ENCODE measurements at regions not wholly inside any gene's neighbourhood (a gene's known extent, or its start where the extent isn't known, plus 50 kb on each side); places are given as distances from the start of the nearest gene placed in this dataset.
"Not testable (repeated sequence)": the region's sequence is repeated elsewhere in the genome, so short reads cannot be mapped to it uniquely, and the experiment has no call there.

DNA sequence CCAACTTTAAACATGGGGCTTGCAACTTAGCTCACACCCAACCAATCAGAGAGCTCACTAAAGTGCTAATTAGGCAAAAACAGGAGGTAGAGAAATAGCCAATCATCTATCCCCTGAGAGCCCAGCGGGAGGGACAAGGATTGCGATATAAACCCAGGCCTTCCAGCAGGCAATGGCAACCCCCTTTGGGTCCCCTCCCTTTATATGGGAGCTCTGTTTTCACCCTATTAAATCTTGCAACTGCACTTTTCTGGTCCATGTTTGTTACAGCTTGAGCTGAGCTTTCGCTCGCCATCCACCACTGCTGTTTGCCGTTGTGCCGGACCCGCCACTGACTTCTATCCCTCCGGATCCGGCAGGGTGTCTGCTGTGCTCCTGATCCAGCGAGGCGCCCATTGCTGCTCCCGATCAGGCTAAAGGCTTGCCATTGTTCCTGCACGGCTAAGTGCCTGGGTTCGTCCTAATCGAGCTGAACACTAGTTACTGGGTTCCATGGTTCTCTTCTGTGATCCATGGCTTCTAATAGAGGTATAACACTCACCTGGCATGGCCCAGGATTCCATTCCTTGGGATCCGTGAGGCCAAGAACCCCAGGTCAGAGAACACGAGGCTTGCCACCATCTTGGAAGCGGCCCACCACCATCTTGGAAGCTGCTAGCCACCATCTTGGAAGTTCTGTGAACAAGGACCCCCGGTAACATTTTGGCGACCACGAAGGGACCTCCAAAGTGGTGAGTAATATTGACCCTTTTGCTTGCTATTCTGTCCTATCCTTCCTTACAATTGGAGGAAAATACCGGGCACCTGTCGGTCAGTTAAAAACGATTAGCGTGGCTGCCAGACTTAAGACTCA lies 161.3 kb upstream of the GCFC2 start:
- FAIRE-seq, result not testable (repeated sequence)

DNA sequence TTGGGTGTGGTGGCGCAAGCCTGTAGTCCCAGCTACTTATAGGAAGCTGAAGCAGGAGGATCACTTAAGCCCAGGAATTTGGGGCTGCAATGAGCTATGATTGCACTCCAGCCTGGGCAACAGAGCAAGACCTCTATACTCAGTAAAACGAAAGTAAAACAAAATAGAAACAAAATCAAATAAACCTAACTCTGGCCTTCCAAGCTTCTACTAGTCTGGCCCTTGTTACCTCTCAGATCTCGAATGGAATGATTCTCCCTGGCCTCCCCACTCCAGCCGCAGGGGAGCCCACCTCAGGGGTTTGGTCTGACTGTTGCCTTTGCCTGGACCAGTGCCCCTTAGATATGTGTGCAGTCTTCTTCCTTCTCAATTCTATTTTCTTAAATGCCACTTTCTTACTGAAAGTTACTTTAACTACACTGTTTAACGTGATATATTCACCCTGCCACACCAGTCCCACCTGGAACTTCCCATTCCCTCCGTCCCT lies 160.0 kb upstream of the GCFC2 start:
- FAIRE-seq, result no peak

DNA sequence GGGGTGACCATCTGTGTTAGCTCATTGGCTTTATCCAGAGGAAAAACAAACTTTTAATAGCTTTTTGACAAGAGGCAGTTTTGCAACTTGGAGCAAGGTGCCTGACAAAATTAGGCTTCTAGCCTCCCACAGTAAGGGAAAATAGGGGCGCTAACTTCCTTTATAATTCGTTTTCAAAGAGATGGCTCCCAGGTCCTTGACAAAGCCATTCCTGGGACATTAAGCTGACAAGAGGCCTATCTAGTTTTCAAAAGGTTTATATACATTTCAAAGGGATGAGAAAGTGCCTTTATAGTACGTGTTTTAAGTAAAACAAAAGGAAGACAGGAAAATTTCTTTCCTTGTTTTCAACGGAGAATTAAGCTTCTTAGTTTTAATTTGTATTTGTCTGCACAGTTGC lies 159.4 kb upstream of the GCFC2 start:
- FAIRE-seq, result no peak

DNA sequence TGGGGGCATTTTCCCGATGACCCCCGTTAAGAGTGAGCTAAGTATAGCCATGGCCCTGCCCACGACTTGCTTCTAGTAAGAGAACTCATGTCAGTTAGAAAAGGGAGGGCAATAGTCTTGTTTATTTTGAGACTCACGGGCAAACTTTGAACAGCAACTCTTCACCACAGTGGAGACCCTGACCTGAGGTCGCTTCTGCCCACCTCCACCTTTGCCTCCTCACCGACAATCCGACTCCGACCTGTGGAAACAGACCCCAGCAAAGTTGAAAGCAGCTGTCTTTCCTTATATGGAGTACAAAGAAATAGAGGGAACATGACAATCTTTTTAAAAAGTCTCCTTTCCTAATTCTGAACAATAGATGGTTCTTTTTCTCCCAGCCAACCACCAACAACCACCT lies 155.0 kb upstream of the GCFC2 start:
- FAIRE-seq, result no peak

DNA sequence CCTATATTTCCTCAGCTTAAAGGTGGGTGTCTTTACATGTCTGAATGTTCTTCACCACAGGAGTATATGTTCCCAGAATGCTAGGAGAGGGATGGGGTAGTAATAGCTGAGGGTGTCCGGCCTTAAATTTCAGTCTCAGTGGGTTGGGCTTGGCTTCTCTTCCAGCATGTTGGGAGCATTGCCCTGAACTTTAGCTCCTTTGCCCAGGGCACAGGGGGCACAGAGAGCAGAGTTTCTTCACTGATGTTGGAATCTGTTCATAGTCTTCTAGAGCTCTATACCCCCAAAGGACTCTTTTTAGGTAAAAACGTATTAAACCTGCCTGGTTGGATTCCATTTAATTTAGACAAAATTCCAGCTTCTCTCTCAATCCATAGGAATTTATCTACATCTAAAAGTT lies 154.4 kb upstream of the GCFC2 start:
- no peak for FAIRE-seq

DNA sequence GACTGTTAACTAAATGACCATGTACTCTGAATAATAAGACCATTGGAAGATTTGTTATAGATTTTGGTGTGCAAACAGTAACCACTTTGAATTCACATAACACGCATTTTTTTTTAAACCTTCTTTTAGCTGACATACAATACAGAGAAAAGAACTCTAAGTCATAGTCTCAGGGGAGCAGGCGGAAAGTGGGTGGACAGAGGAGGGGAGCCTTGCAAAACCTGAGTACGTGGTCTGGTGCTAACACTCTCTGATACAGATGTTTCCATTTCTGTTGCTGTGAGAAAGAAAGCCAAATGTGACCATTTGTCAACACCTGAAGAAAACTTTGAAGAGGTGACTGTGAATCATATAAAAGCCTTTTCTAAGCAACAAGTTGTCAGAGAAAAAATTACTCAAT lies 151.8 kb upstream of the GCFC2 start:
- no peak for FAIRE-seq

DNA sequence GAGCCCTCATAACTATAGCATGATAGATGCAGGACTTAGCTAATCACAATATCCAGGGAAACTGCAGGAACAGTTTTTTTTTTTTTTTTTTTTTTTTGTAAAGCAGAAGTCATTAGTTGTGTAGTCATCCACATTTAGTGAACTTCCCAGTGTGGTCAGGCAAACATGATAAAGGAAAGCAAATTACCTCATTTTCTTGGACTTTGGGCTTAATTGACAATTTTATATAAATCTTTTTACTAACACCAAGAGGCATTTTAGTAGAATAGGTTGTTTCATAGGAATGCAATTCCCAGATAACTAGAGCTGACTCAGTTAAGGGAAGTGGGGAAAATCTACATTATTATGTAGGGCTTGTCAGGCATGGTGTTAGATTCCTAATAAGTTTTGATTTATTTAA lies 142.7 kb upstream of the GCFC2 start:
- no peak for FAIRE-seq

DNA sequence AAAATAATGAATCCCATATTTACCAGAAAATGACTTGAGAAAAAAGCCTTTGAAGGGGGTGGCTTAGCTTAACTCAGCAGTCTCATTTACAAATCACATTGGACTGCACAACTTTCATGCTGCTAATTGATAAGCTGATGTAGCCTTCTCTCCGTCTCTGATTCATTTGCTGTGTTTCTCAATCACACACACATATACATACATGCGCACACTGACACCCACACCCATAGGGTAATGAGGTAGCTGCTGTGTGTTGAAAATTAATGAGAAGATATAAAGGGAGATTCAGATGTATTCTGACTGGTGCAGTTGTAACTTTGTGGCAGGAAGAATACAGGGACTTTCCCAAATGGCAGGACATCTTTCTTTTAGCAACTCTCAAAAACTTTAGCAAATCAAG lies 141.9 kb upstream of the GCFC2 start:
- FAIRE-seq, result no peak

DNA sequence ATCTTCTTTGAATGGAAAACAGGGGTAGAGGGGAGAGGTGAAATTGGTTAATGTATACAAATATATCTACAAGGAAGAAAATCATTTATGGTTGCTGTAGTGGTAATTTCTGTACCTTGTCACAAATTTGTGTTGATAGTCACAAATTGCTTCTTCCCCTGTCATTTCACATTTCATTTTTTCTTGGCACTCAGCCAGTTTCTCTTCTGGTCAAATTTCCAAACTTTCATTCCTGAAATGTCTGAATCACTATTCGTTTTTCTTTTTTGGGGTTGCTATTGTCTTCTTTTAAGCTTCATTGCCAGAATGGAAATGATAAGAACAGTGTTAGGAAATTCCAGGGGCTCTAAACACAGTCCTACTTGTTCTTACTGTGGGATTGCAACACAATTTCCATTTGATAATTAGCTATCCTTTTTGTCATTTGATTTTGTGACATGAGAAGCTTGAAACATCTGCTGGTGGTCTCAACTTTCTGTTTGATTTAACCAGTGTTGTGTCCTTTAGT lies 136.0 kb upstream of the GCFC2 start:
- no peak for FAIRE-seq

DNA sequence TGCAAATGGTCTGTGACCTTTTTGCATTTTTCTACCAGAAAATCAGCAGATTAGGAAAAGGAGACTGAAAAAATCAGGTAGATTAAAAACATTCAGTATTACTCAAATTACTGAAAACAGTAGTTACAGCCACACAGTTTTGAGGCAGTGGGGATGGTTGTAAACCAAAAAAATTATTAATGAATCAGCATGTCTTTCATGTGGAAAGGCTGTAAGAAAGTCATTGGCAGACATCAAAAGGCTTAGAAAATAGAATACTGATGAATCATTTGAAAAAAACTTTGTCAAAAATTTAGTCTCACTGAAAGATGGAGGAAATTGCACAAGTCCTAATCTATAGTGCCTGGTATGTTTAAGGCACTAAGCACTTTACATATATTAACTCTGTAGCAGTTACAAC lies 133.9 kb upstream of the GCFC2 start:
- no peak for FAIRE-seq

DNA sequence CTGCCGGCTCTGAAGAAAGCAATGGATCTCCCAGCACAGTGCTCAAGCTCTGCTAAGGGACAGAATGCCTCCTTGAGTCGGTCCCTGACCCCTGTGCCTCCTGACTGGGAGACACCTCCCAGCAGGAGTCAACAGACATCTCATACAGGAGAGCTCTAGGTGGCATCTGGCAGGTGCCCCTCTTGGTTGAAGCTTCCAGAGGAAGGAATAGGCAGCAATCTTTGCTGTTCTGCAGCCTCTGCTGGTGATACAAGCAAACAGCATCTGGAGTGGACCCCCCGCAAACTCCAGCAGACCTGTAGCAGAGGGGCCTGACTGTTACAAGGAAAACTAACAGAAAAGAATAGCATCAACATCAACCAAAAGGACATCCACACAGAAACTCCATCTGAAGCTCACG lies 123.9 kb upstream of the GCFC2 start:
- FAIRE-seq, result not testable (repeated sequence)

DNA sequence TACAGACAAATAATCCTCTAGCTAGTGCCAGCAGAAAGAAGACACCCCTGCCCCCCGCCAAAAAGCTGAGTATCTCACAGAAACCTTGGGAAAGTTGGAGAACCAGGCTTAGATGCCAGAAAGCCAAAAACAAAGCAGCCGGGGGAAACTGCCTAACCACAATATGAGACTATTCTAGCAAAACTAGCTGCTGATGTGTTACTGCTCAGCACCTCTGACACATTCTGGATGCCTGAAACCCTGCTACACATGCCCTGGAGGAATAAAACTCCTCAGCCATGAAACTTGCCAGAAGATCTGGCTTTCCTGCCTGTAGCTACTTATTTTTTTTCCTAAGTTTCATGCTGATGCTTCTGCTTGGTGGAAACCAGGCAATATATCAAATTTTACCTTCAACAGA lies 122.7 kb upstream of the GCFC2 start:
- FAIRE-seq, result no peak

DNA sequence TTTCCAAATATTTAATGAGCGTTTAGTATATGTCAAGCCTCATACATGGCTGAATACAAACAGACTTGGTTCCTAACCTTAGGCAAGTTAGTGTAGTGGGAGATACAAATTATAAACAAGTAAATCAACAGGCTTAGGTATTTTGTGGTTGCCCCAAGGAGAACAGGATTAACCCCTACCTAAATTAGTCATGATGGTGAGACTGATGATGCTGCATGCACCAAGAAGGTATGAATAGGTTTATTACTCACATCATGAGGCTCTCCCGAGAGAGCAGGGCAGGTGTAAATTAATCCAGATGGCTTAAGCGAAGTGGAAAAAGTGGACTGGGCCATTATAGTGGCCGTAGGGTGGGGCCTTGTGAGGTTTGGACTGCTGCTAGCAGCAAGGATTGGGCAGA lies 118.1 kb upstream of the GCFC2 start:
- no peak for FAIRE-seq

DNA sequence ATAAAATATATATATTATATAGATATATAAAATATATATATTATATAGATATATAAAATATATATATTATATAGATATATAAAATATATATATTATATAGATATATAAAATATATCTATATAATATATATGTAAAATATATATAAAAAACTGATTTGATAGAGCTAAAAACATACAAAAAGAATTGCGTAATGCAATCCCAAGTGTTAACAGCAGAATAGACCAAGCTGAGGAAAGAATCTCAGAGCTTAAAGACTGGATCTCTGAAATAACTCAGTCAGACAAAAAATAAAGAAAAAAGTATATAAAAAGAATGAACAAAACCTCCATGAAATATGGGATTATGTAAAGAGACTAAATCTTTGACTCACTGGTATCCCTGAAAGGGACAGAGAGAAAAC lies 112.8 kb upstream of the GCFC2 start:
- FAIRE-seq, result not testable (repeated sequence)

DNA sequence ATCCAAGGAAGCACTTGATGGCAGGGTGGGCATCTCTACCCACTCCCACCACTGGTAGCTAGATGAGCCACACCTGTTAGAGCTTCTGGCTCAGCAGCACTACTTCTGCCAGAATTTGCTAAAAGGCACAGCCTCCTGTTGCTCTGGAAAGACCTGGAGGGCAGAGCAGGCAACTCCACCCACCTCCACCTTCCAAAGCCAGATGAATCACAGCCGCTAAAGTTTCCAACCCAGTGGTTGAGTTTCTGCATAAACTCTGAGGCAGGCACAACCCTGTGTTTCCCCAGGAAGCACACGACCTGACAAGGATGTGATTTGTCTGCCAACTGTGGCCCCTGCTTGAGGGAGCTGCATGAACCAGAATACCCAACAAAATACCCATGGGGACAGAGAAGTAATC lies 111.6 kb upstream of the GCFC2 start:
- no peak for FAIRE-seq

DNA sequence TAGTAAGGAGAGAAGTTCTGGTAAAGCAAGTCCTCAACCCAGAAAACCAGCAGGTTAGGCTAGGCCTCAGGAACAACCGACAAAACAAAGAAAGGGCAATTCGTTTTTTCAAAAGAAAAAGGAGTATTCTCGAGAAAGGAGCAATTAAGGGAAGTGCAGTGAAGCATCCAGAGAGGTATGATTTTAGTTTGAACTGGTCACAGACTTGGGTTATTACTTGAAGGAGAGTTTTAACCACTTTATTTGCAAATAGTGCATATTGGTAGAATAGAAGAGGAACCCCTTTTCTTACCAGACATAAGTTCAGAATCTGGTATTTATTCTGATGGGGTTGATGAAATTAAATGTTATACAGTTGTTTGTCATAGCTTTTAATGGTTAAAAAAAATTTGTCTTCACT lies 110.0 kb upstream of the GCFC2 start:
- no peak for FAIRE-seq

DNA sequence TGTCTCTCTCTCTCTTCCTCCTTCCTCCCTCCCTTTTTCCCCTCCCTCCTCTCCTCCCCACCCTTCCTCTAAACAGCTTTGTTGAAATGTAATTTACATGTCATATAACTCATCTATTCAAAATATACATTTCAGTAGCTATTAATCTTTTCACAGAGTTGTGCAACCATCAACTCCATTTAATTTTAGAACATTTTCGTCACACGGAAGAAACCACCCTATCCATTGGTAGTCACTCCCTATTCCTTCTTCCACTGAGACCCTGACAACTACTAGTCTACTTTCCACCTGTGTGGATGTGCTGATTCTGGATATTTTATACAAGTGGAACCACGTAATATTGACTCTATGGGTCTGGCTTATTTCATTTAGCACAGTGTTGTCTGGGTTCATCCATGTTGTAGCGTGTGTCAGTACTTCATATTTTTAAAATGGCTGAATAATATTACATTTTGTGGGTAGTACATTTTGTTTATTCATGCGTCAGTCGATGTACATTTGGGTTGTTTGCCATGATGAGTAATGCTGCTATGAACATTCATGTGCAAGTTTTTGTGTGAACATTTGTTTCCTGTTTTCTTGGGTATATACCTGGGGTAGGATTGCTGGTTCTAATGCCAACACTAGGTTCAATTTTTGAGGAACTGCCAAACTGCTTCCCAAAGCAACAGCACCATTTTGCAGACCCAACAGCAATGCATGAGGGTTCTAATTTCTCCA lies 100.1 kb upstream of the GCFC2 start:
- no peak for FAIRE-seq

DNA sequence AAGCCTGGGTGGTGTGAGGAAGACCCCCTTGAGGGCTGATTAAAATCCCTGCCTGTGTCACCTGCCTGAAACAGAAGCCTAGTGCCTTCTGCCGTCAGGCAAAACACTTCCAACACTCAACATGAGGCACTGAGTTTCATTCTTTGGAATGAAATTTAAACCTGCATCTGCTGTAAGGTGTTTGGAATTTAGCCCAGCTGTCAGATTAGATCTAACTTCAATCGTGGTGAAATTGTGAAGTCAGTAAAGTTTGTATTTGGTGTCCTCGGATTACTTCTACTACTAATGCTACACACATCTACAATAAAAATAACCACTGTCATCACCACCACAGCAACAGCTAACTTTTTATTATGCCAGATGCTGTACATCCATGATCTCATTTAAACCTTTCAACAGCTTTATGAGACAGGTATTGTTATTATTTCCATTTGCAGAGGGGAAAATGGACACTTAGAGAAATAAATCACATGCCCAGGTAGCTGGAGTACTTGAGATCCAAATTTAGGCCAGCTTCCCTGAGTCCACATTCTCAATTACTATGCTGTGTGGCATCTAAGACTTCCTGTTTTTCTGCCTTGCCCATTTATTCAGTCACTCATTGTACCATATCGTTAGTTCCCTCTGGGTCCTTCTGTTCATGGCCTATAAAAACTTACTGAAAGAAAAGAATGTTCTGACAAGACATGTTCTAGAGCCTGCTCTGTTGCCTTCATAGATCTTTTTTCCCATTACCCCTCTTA lies 98.2 kb upstream of the GCFC2 start:
- no peak for FAIRE-seq

DNA sequence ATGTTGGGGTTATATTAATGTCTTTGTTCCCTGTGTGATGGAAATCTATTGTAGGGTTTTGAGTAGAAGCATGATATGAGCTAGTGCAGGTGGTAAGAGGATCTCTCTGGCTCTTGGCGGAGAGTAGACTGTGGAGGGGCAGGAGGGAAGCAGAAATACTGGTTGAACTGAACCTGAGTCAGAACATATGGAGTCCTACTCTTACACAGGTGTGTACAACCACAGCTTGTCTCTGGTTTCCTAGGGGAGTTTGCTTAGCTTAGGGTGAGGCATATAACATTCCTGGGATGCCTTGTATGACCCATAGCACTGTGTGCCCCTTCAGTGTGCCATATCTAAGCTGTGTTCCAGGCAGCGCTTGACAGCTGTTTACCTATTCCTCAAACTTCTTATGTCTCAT lies 97.3 kb upstream of the GCFC2 start:
- FAIRE-seq, result no peak

DNA sequence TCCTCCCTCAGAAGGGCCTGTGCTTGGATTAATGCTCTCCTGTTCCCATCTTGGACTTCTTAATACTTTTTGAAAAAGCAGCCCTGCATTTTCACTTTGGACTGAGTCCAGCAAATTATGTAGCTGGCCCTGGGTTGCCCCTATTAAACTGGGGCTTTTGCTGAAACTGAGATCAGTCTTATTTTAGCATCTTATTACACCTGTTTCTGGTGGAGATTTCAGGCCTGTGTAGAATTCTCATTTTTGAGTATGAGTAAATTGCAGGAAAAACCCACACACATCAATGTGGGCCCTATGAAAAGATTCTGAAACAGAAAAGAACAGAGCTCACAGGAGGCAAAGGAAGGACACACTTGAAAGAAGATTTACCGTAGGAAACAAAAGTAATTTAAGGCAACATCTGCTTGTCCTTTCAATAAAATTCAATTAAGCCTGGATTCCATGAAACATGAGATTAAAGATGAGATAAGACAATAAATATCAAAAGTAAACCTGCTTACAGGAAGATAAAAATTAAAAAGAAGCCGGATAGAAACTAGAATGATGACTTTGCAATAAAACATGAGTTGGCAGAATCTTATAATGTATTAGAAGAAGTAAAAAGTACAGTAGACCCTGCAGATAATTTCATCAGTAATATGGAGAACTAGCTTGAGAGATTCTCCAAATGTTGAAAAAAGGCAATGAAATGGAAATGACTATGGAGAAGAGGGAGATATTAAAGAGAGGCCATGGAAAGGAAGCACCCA lies 90.7 kb upstream of the GCFC2 start:
- no peak for FAIRE-seq

DNA sequence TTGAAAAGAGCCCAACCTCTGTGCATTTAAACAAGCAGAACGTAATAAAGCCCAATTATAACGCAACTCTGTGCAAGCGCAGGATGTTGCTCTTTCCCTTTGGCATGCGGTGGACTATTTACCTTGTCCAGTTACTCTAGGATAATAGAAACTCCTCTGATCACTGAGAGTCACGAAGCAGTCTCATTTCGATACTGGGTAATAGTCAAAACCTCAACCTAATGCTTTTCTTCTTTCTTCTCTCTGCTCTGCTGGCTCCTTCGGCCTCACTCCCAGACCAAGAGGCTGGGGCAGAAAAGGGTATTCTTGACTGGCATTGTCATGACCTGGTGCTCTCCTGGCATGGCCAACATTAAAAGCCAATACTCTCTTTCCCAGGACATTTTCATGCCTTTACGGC lies 89.7 kb upstream of the GCFC2 start:
- FAIRE-seq, result no peak

DNA sequence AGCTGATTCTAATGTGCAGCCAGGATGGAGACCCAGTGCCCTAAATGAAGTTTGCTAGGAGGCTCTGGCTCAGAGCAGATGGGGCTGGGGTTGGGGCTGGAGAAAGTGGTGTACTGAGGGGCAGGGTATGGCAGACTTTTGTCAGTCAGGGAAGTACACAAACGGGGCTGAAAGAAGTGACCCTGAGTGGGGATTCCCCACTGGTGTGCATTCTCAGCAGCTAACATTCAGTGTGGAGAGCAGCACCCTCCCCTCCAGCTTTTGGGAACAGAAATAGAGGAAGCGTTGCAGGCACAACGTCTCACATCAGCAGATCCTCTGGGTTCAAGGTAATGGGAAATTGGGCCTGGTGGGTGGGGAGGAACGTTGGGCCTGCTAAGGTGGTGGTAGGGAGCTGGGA lies 89.1 kb upstream of the GCFC2 start:
- no peak for FAIRE-seq

DNA sequence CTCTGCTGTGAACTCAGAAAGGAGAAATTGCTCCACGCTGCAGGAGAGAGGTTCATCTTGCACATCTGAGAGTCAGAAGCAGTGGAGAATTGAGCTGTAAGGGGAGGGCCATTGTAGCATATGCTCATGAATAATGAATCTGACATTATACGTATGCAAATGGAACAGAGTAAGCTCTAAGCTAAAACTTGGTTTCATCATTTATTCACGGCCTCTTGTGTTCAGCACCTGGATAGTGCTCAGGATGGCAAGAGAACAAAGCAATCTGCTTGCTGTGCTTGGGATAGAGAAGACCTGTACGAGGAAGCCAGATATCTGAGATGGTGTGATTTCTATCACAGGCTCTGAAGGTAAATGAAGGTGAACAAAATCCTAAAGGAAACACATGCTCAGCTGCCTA lies 87.9 kb upstream of the GCFC2 start:
- FAIRE-seq, result no peak

All from G401.6 (cell line).